ENCODE measurements at regions not wholly inside any gene's neighbourhood (a gene's known extent, or its start where the extent isn't known, plus 50 kb on each side); places are given as distances from the start of the nearest gene placed in this dataset.

GRCh38 chr10:117441361-117441760 is 66.1 kb upstream of the PDZD8 start:
- no peaks in the 10 kb centered on the region for H3K27me3 ChIP-seq (ENCODE audit: control insufficient read depth in 4 of 4, insufficient read depth in 4 of 4, low read length in 3 of 4)
- no peaks in the 10 kb centered on the region for H3K4me1 ChIP-seq (ENCODE audit: control insufficient read depth in 4 of 4, insufficient read depth in 4 of 4, low read length in 3 of 4)
- no peak overlapping the region for H3K9ac ChIP-seq (ENCODE audit: low read depth in 1 of 2, low read length in 2 of 2)
- H3K36me3 ChIP-seq (ENCODE audit: control insufficient read depth in 4 of 4, insufficient read depth in 3 of 4, low read depth in 1 of 4, low read length in 3 of 4): no peaks in the 10 kb centered on the region
- no peak overlapping the region for H3K27ac ChIP-seq (ENCODE audit: low read depth in 1 of 2, low read length in 2 of 2)
- H3K9me3 ChIP-seq (ENCODE audit: control insufficient read depth in 4 of 4, low read length in 3 of 4): no peaks in the 10 kb centered on the region
- H3K4me3 ChIP-seq (ENCODE audit: low read depth in 1 of 3, low read length in 3 of 3): no peak overlapping the region
- TF ChIP-seq MAX (IDR thresholded peaks at IDR 0.05) (no peak), ZBTB33 (IDR thresholded peaks at IDR 0.05) (no peak), REST (IDR thresholded peaks at IDR 0.05) (no peak), SP1 (IDR thresholded peaks at IDR 0.05) (no peak), HNF4G (IDR thresholded peaks at IDR 0.05) (no peak), TAF1 (conservative IDR thresholded peaks at IDR 0.05) (no peak), CTCF (IDR thresholded peaks at IDR 0.05; ENCODE audit: low read depth, low read length, missing input control) (no peak), ATF3 (IDR thresholded peaks at IDR 0.05) (no peak), YY1 (IDR thresholded peaks at IDR 0.05) (no peak), JUND (IDR thresholded peaks at IDR 0.05) (no peak), GABPA (IDR thresholded peaks at IDR 0.05 in 1 of 2, conservative IDR thresholded peaks at IDR 0.05 in 1 of 2) (no peak), FOXA1 (IDR thresholded peaks at IDR 0.05) (no peak), EGR1 (IDR thresholded peaks at IDR 0.05; ENCODE audit: low read depth in 2 of 2) (no peak)
- 51% methylated on average over 6 of the region's 6 CpGs for WGBS
- no peak for DNase-seq (ENCODE audit: low spot score)

GRCh38 chr10:117439243-117439912 is 64.1 kb upstream of the PDZD8 start:
- Histone ChIP-seq H3K36me3 (ENCODE audit: control insufficient read depth in 4 of 4, insufficient read depth in 3 of 4, low read depth in 1 of 4, low read length in 3 of 4) (no peaks in the 10 kb centered on the region), H3K27me3 (ENCODE audit: control insufficient read depth in 4 of 4, insufficient read depth in 4 of 4, low read length in 3 of 4) (no peaks in the 10 kb centered on the region), H3K27ac (ENCODE audit: low read depth in 1 of 2, low read length in 2 of 2) (no peak overlapping the region), H3K4me1 (ENCODE audit: control insufficient read depth in 4 of 4, insufficient read depth in 4 of 4, low read length in 3 of 4) (no peaks in the 10 kb centered on the region), H3K9ac (ENCODE audit: low read depth in 1 of 2, low read length in 2 of 2) (no peak overlapping the region), H3K4me3 (ENCODE audit: low read depth in 1 of 3, low read length in 3 of 3) (no peak overlapping the region), H3K9me3 (ENCODE audit: control insufficient read depth in 4 of 4, low read length in 3 of 4) (no peaks in the 10 kb centered on the region)
- 29% methylated on average over 4 of the region's 4 CpGs for WGBS
- no peak for DNase-seq (ENCODE audit: low spot score)
- TF ChIP-seq ZBTB33 (IDR thresholded peaks at IDR 0.05): no peak
- TF ChIP-seq YY1 (IDR thresholded peaks at IDR 0.05): no peak
- TF ChIP-seq CTCF (IDR thresholded peaks at IDR 0.05; ENCODE audit: low read depth, low read length, missing input control): no peak
- TF ChIP-seq ATF3 (IDR thresholded peaks at IDR 0.05): no peak
- no peak for TF ChIP-seq SP1 (IDR thresholded peaks at IDR 0.05)
- TF ChIP-seq RXRA (IDR thresholded peaks at IDR 0.05): no peak
- no peak for TF ChIP-seq HNF4G (IDR thresholded peaks at IDR 0.05)
- TF ChIP-seq RAD21 (IDR thresholded peaks at IDR 0.05): no peak
- TF ChIP-seq JUND (IDR thresholded peaks at IDR 0.05): no peak
- TF ChIP-seq HNF4A (conservative IDR thresholded peaks at IDR 0.05): no peak
- TF ChIP-seq MAX (IDR thresholded peaks at IDR 0.05): no peak
- TF ChIP-seq EGR1 (IDR thresholded peaks at IDR 0.05; ENCODE audit: low read depth in 2 of 2): no peak
- TF ChIP-seq TAF1 (conservative IDR thresholded peaks at IDR 0.05): no peak
- TF ChIP-seq GABPA (IDR thresholded peaks at IDR 0.05 in 1 of 2, conservative IDR thresholded peaks at IDR 0.05 in 1 of 2): no peak
- no peak for TF ChIP-seq NR2F2 (IDR thresholded peaks at IDR 0.05)
- no peak for TF ChIP-seq FOXA1 (IDR thresholded peaks at IDR 0.05)
